Activated CD4-positive, alpha-beta T cell treated with anti-CD3 and anti-CD28 coated beads for 36 hours (primary cell): ENCODE measurements at regions not wholly inside any gene's neighbourhood (a gene's known extent, or its start where the extent isn't known, plus 50 kb on each side); places are given as distances from the start of the nearest gene placed in this dataset.

Source experiments
- ATAC-seq: fragments of 200-7000 bp; cut with Tn5 transposase; one replicate; pipeline ENCODE4 v1.10.0; 2021; ENCODE audit warnings: mild to moderate bottlenecking, moderate library complexity
- CTCF ChIA-PET: fragments of 350-600 bp; sonication (Branson Sonifier 250); formaldehyde crosslinking; loops from one replicate; lab custom pipeline; 2021; ENCODE audit warnings: antibody characterized with exemption; lab: Charles Lee
- POLR2A ChIA-PET: fragments of 350-600 bp; sonication (Branson Sonifier 250); formaldehyde crosslinking; loops from one replicate; lab custom pipeline; 2021; ENCODE audit warnings: antibody characterized with exemption, inconsistent platforms; lab: Charles Lee
- DNase-seq: peaks from one replicate; pipeline ENCODE4 v3.0.0-alpha.2; 2020
- H3K27ac Mint-ChIP-seq: one replicate; pipeline ENCODE4 v1.8.0; 2021; ENCODE audit warnings: mixed read lengths
- H3K27me3 Mint-ChIP-seq: one replicate; pipeline ENCODE4 v1.8.0; 2021; ENCODE audit warnings: mixed read lengths
- H3K36me3 Mint-ChIP-seq: one replicate; pipeline ENCODE4 v1.8.0; 2021; ENCODE audit warnings: low read depth, mixed read lengths
- H3K4me1 Mint-ChIP-seq: one replicate; pipeline ENCODE4 v1.8.0; 2021; ENCODE audit warnings: mixed read lengths
- H3K4me3 Mint-ChIP-seq: one replicate; pipeline ENCODE4 v1.8.0; 2021; ENCODE audit warnings: mild to moderate bottlenecking, moderate library complexity, mixed read lengths
- H3K9me3 Mint-ChIP-seq: one replicate; pipeline ENCODE4 v1.8.0; 2021; ENCODE audit warnings: low read depth, mixed read lengths
- intact Hi-C, 2 experiments: fragments of 100-400 bp; cut with DNase I in 1 of 2; cut with micrococcal nuclease in 1 of 2; formaldehyde crosslinking; loops; one replicate each; pipeline versions ENCODE4 v1.14.2 to v1.15.1; 2022 to 2024; cut with DNase I, micrococcal nuclease

GRCh38 chr5:16392718-16393117 is 72.9 kb downstream of the ZNF622 start:
- POLR2A ChIA-PET, result no interaction called here
- no peaks in the 10 kb centered on the region for H3K36me3 Mint-ChIP-seq
- no peaks in the 10 kb centered on the region for H3K4me1 Mint-ChIP-seq
- CTCF ChIA-PET, result no interaction called here
- H3K27ac Mint-ChIP-seq, result no peak overlapping the region
- intact Hi-C loops, result no loop called here
- peaks cover 6% of the 10 kb centered on the region for H3K27me3 Mint-ChIP-seq
- DNase-seq, result no peak
- peaks cover 7% of the 10 kb centered on the region for H3K9me3 Mint-ChIP-seq
- H3K4me3 Mint-ChIP-seq, result no peak overlapping the region
- no peak for ATAC-seq

- ChIA-PET CTCF (no interaction called here), POLR2A (no interaction called here)
- Mint-ChIP-seq H3K27ac (no peak overlapping the region), H3K9me3 (peaks cover 7% of the 10 kb centered on the region), H3K36me3 (no peaks in the 10 kb centered on the region), H3K4me1 (no peaks in the 10 kb centered on the region), H3K27me3 (peaks cover 7% of the 10 kb centered on the region), H3K4me3 (no peak overlapping the region)
- intact Hi-C loops, result no loop called here
- DNase-seq (no peak), ATAC-seq (no peak)
These were observed 73.5 kb downstream of the ZNF622 start for GRCh38 chr5:16391858-16392649.

- ChIA-PET POLR2A (no interaction called here), CTCF (interaction anchor here (0.6 kb wide), 1 partner anchor 179 kb away, joined by 3 read pairs; no protein-coding TSS in a partner anchor)
- Mint-ChIP-seq H3K9me3 (no peaks in the 10 kb centered on the region), H3K4me1 (no peaks in the 10 kb centered on the region), H3K27me3 (peaks cover 9% of the 10 kb centered on the region), H3K36me3 (no peaks in the 10 kb centered on the region), H3K27ac (no peak overlapping the region), H3K4me3 (no peak overlapping the region)
- intact Hi-C loops, result no loop called here
- ATAC-seq, result no peak
- DNase-seq, result no peak
These were observed 74.8 kb downstream of the ZNF622 start for GRCh38 chr5:16390825-16391224.

- no peak for DNase-seq
- no peak overlapping the region for H3K27ac Mint-ChIP-seq
- peaks cover 9% of the 10 kb centered on the region for H3K27me3 Mint-ChIP-seq
- no peaks in the 10 kb centered on the region for H3K9me3 Mint-ChIP-seq
- no peak overlapping the region for H3K4me3 Mint-ChIP-seq
- no peaks in the 10 kb centered on the region for H3K4me1 Mint-ChIP-seq
- POLR2A ChIA-PET, result no interaction called here
- CTCF ChIA-PET, result no interaction called here
- intact Hi-C loops, result no loop called here
- H3K36me3 Mint-ChIP-seq, result no peaks in the 10 kb centered on the region
- no peak for ATAC-seq
These were observed 80.0 kb downstream of the ZNF622 start for GRCh38 chr5:16385516-16386090.

GRCh38 chr5:16384804-16385203 is 80.8 kb downstream of the ZNF622 start:
- intact Hi-C loops, result no loop called here
- H3K9me3 Mint-ChIP-seq, result no peaks in the 10 kb centered on the region
- ChIA-PET CTCF (no interaction called here), POLR2A (no interaction called here)
- H3K36me3 Mint-ChIP-seq, result no peaks in the 10 kb centered on the region
- DNase-seq (no peak), ATAC-seq (no peak)
- peaks cover 9% of the 10 kb centered on the region for H3K27me3 Mint-ChIP-seq
- H3K4me1 Mint-ChIP-seq, result no peaks in the 10 kb centered on the region
- H3K4me3 Mint-ChIP-seq, result no peak overlapping the region
- no peak overlapping the region for H3K27ac Mint-ChIP-seq

GRCh38 chr5:16384222-16384621 is 81.4 kb downstream of the ZNF622 start:
- no peak for ATAC-seq
- intact Hi-C loops, result no loop called here
- Mint-ChIP-seq H3K27ac (no peak overlapping the region), H3K4me1 (no peaks in the 10 kb centered on the region), H3K9me3 (no peaks in the 10 kb centered on the region), H3K4me3 (no peak overlapping the region), H3K36me3 (no peaks in the 10 kb centered on the region), H3K27me3 (peaks cover 9% of the 10 kb centered on the region)
- CTCF ChIA-PET, result no interaction called here
- POLR2A ChIA-PET, result no interaction called here
- no peak for DNase-seq

- intact Hi-C loops, result no loop called here
- no peaks in the 10 kb centered on the region for H3K36me3 Mint-ChIP-seq
These were observed 82.0 kb downstream of the ZNF622 start for GRCh38 chr5:16383544-16384052.

GRCh38 chr5:16382047-16382446 is 83.6 kb downstream of the ZNF622 start:
- Mint-ChIP-seq H3K9me3 (no peaks in the 10 kb centered on the region), H3K4me3 (no peak overlapping the region), H3K4me1 (no peaks in the 10 kb centered on the region), H3K27ac (no peak overlapping the region), H3K27me3 (peaks cover 7% of the 10 kb centered on the region), H3K36me3 (no peaks in the 10 kb centered on the region)
- ATAC-seq (no peak), DNase-seq (no peak)
- intact Hi-C loops, result no loop called here
- POLR2A ChIA-PET, result no interaction called here
- CTCF ChIA-PET, result no interaction called here

More at GRCh38 chr5:16383544-16384052, 82.0 kb downstream of the ZNF622 start:
- peaks cover 8% of the 10 kb centered on the region for H3K27me3 Mint-ChIP-seq
- H3K4me3 Mint-ChIP-seq, result no peak overlapping the region
- no peaks in the 10 kb centered on the region for H3K4me1 Mint-ChIP-seq
- H3K9me3 Mint-ChIP-seq, result no peaks in the 10 kb centered on the region
- H3K27ac Mint-ChIP-seq, result no peak overlapping the region
- ATAC-seq (no peak), DNase-seq (no peak)
- POLR2A ChIA-PET, result no interaction called here
- CTCF ChIA-PET, result no interaction called here

GRCh38 chr5:16378762-16379161 is 86.8 kb downstream of the ZNF622 start:
- Mint-ChIP-seq H3K27me3 (peaks cover 8% of the 10 kb centered on the region), H3K4me1 (no peaks in the 10 kb centered on the region), H3K27ac (no peak overlapping the region), H3K36me3 (no peaks in the 10 kb centered on the region), H3K9me3 (no peaks in the 10 kb centered on the region), H3K4me3 (no peak overlapping the region)
- ChIA-PET CTCF (no interaction called here), POLR2A (no interaction called here)
- DNase-seq, result no peak
- intact Hi-C loops, result no loop called here
- no peak for ATAC-seq

GRCh38 chr5:16372493-16372892 is 93.1 kb downstream of the ZNF622 start:
- H3K4me3 Mint-ChIP-seq, result no peak overlapping the region
- no peak for ATAC-seq
- H3K27me3 Mint-ChIP-seq, result peaks cover 8% of the 10 kb centered on the region
- H3K9me3 Mint-ChIP-seq, result no peaks in the 10 kb centered on the region
- H3K4me1 Mint-ChIP-seq, result no peaks in the 10 kb centered on the region
- no peak for DNase-seq
- H3K36me3 Mint-ChIP-seq, result no peaks in the 10 kb centered on the region
- ChIA-PET POLR2A (no interaction called here), CTCF (interaction anchor here (0.7 kb wide), 1 partner anchor 11 kb away, joined by 3 read pairs; no protein-coding TSS in a partner anchor)
- no peak overlapping the region for H3K27ac Mint-ChIP-seq
- intact Hi-C loops, result no loop called here

GRCh38 chr5:16366491-16366890 is 99.1 kb downstream of the ZNF622 start:
- peaks cover 12% of the 10 kb centered on the region for H3K27me3 Mint-ChIP-seq
- no peak overlapping the region for H3K4me3 Mint-ChIP-seq
- no peaks in the 10 kb centered on the region for H3K36me3 Mint-ChIP-seq
- no peaks in the 10 kb centered on the region for H3K4me1 Mint-ChIP-seq
- no peak for DNase-seq
- no peak for ATAC-seq
- H3K9me3 Mint-ChIP-seq, result no peaks in the 10 kb centered on the region
- ChIA-PET CTCF (no interaction called here), POLR2A (no interaction called here)
- intact Hi-C loops, result no loop called here
- H3K27ac Mint-ChIP-seq, result no peak overlapping the region

GRCh38 chr5:16364910-16365309 is 100.7 kb downstream of the ZNF622 start:
- ATAC-seq (no peak), DNase-seq (no peak)
- peaks cover 12% of the 10 kb centered on the region for H3K27me3 Mint-ChIP-seq
- H3K4me3 Mint-ChIP-seq, result no peak overlapping the region
- no peaks in the 10 kb centered on the region for H3K4me1 Mint-ChIP-seq
- CTCF ChIA-PET, result interaction anchor here (0.6 kb wide), 1 partner anchor 1569 kb away, joined by 3 read pairs; no protein-coding TSS in a partner anchor
- no peak overlapping the region for H3K27ac Mint-ChIP-seq
- no peaks in the 10 kb centered on the region for H3K36me3 Mint-ChIP-seq
- no peaks in the 10 kb centered on the region for H3K9me3 Mint-ChIP-seq
- POLR2A ChIA-PET, result no interaction called here
- intact Hi-C loops, result no loop called here
